NCI-H345 treated with DMSO at 0.1 percent for 48 hours (cell line): ENCODE measurements at regions not wholly inside any gene's neighbourhood (a gene's known extent, or its start where the extent isn't known, plus 50 kb on each side); places are given as distances from the start of the nearest gene placed in this dataset.
A peak's percentile ranks its signal among the peaks of the same experiment; 100 is the strongest.

Source experiments
- DNase-seq: peaks from one replicate; lab custom pipeline; 2025; ENCODE audit not compliant: unreplicated experiment; lab: John Stamatoyannopoulos, UW

DNA sequence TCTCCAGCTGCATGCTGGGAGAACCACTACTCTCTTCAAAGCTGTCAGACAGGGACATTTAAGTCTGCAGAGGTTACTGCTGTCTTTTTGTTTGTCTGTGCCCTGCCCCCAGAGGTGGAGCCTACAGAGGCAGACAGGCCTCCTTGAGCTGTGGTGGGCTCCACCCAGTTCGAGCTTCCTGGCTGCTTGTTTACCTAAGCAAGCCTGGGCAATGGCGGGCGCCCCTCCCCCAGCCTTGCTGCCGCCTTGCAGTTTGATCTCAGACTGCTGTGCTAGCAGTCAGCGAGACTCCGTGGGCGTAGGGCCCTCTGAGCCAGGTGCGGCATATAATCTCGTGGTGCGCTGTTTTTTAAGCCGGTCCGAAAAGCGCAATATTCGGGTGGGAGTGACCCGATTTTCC is 215.0 kb downstream of the STIM2 start:
- DNase-seq = peak; percentile 7

DNA sequence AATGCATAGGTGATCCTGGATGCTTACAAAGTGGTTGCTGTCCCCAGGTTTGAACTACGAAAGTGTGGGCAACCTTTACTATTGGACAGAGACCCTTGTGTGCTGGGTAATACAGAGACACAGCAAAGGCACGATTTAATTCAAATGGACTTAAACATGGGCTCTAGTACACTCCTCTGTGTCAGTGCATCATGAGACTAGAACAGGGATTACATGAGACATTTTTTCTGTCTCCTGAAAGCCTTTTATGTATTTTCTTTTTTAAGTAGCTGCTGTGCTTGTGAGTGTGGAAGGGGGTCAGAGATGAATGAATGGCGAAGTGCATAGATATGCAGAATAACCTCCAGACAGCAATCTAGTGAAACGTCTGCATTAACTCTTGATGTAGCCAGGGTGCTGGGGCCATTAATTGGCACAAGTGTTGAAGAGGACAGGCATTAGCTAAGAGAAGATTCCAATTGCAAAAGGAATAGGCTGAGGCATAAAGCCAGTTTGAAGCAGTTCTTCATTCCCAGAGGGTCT is 218.4 kb downstream of the STIM2 start:
- DNase-seq = no peak

DNA sequence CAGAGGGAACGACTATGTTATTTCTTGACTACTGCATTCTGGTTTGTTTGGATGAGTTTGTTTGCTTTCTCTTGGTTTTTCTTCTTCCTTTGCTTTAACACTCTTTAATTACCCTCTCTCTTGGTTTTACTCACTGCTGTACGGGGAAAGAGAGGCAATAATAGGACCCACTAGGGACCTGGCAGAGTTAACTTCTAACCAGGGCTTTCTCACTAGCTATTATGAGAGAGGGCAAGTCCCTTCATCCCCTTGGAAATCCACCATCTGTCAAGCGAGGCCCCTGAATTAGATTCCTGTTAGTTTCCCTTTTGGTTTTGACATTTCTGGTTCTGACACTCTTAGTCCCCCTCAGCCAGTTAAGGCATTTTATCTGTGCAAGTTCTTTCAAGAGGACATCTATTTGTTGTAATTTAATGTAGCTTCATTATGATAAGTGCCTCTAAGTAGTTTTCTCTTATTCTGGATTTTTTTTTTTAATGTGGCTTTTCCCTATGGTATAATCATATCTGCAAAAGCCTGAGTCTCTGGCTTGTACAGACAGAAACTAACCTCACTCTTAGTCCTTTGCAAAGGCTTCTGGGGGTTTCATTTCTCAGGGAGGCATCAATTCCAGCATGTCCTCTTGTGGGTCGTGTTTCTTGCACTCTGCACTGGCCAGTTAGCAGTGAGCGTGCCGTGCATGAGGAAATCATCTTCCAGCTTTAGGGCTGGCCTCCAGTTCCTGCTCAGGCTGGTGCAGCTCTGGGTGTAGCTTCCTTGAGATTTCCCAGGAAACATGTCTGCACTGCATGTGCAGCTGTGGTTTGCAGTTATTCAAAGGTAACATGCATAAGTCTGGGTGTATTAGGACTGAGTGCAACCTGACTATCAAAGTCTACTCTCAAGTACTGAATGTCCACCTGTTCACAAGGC is 221.3 kb downstream of the STIM2 start:
- DNase-seq = no peak

DNA sequence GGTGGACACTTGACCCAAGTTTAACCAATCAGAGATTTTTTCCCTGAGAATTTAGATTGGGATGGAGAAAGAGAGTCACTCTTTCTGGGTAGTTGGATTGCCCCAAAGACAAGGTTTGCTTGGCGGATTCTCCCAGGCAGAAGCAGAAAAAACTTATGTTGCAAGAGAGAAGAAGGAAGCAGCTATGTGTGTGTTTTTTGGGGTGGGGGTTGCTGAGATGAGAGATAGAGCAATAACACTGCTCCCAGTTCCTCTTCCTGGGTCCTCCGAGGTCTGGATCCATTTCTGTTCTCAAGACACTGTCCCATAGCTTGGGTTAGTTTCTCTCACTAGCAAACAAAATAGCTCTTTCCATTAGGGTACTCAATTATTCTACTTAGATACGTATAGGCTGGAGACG is 222.1 kb downstream of the STIM2 start:
- no peak for DNase-seq

DNA sequence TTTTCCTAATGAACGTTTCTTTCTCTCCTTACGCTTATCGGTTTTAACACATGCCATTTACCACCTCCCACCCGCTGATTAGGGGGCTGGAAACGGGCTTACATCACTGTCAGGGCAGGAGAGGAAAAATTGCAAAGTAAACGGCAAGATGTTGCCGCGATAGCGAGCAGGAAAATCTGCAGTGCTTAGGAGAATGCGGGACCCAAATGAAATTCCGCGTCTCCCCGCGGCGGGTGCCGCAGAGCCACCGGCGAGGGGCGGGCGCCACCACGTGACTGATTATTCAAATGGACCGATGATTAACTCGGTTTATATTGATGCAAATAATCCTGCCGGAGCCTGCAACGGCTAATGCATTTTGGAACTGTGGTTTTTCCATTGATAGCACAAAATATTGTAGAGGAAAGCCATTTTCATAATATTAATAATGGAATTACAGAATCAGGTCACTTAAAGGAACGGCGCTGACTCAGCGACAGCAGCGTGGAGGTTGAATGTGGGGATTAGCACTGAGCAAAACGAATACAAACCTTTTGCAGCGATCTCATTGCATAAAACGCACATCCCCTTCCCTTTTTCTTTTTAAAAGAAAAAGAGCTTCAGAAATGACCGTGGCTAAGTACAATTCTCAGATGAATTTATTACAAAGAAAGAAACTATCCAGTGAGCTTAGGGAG is 224.2 kb downstream of the STIM2 start:
- peak; percentile 7 for DNase-seq

DNA sequence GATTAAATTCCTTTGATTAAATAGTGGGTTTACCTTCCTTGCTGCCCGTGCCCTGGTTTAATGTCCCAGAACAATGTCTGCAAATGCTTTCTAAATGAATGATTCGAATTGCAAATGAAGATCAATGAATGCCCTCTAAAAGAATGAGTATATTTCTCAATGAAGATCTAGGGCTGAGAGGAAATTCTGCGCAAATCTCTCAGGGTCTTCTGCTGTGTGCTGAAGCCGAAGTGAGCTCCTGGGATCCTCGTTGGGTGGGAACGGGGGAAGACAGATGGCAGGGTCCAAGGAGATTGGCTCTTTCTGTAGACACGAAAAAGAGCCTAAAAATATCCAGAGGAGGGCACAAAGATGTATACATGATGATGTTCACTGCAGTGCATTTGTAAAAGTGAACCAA is 224.8 kb downstream of the STIM2 start:
- DNase-seq = no peak

DNA sequence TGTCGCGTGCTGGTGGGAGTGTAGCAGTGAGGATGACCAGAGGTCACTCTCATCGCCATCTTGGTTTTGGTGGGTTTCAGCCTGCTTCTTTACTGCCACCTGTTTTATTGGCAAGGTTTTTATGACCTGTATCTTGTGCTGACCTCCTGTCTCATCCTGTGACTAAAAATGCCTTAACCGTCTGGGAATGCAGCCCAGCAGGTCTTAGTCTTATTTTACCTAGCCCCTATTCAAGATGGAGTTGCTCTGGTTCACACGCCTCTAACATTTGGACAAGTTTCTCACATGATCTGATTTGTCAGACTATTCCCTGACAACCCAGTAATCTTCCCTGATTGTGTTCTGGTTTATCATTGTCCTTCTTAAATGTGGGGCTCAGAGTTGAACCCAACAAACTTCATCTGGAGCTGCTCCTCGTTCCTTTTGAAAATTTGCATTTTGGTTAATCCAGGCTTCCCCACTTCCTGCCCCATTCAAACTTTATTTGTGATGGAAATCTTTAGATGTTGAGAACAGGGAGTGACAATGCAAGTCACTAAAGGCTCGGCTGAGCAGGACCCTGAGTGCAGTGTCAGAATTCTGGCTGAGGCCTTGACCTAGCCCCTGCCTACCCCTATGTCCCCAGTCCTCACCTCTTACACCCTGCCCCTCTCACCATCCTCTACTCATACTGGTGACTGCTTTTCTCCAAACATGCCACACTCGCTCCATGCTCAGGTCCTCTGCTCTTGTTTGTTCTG is 226.8 kb downstream of the STIM2 start:
- no peak for DNase-seq

DNA sequence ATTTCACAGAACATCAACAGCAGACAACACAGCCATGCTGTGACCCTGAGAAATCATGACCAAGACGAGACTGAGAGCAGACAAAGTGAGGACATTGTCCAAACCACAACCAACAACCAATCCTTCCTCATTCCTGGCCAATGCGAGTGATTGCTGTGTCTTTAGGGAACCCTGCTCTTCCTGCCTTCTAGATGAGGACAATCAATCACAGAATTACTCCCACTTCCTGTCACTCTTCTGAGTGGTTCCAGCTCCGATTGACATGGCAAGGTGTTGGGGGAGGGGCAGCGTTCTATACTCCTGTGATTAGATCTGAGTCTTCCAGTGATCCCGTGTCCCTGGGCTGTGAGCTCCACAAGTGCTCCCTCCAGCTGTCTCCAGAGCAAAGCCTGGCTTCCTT is 227.8 kb downstream of the STIM2 start:
- no peak for DNase-seq

DNA sequence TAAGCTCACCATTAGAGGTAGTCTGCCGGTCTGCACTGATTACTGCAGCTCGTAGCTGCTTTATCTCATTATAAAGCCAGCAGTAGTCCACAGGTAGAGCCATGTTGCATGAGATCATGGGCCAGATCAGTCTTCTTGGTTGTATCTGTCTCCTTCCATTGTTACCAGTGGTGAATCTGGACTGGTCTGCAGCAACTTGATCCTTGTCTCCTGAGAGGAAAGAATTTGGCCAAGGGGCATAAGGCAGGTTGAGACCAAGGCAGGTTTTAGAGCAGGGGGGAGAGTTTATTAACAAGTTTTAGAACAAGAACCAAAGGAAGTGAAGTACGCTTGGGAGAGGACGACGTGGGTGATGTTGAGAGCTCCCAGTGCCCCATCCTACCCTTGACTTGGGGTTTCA is 228.5 kb downstream of the STIM2 start:
- DNase-seq = no peak

DNA sequence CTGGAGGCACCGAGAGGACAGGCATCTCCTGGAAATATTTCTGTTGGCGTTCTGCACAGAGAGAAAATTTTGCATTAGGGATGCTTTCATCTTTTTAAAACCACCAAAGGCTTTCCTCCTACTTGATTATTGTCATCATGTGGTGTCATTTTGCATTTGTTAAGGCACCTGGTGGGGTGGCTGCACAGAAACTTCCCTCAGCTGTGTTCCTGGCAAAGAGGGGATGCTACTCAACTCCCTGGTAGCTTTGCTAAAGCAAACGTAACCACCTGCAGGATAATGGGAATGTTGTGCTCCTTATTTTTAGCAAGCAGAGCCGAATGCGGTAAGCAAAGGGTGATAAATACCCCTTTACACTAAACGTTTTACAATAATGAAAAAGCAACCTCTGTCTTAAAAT is 229.8 kb downstream of the STIM2 start:
- DNase-seq = peak; percentile 17

DNA sequence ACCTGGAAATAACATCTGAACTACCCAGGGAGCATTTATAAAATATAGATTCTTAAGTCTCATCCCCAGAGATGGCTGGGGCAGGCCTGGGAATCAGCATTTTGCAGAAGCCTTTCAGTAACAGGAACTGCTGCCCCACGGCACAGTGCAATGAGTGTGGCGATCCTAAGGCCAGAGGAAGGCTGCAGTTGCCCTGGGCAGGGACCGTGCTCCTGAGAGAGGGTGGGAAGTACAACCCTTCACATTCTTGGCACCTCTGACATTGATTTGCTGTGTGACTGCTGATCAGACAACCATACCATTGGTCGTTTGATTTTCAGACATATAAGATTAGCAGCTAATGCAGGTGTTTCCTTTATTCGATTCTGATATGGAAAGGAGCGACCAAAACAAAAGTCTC is 233.6 kb downstream of the STIM2 start:
- no peak for DNase-seq

DNA sequence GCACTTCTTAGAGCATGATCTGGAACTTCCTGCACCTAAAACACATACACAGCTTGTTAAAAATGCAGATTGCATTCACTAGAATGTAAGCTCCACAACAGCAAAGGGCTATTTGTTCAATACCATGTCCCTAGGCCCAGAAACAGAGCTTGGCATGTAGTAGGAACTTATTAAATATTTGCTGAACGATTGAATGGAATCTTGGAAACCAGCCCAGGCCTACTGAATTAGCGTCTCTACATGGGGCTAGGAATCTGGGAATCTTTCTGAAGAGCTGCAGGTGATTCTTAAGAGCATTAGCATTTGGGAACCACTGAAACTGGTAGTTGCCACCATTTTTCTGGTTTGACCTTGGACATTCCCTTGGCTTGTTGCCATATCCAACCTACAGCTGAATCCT is 234.1 kb downstream of the STIM2 start:
- DNase-seq = peak; percentile 5

DNA sequence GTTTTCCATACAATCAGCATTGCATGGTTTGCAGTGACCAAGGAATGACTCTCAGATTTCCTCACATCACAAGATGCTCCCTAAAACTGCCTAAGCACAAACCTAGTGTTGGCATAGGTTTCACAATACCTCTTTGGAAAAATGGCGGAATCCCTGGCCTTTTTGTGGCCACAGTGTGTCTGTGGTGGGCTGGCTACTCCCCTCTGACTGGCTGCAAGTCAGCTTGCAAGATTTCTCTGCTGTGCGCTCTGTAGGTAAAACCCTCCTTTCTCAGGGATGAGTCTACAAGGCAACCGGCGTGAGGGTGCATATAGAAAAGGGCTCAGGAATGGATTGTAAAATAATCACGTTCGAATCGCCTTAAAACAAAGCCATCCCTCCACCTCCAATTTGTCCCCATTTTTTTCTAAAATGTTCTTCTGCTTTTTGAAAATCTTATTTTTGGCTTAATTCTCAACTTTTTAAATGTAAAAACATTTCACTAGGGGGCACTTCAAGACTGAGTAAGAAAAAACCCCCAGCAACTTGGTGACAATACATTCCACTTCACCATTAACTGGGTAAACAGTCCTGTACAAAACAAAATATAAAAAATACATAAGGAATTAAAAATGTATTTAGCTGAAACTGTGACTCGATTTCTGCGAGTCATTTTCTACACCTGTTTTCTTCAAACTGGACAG is 235.6 kb downstream of the STIM2 start:
- no peak for DNase-seq

DNA sequence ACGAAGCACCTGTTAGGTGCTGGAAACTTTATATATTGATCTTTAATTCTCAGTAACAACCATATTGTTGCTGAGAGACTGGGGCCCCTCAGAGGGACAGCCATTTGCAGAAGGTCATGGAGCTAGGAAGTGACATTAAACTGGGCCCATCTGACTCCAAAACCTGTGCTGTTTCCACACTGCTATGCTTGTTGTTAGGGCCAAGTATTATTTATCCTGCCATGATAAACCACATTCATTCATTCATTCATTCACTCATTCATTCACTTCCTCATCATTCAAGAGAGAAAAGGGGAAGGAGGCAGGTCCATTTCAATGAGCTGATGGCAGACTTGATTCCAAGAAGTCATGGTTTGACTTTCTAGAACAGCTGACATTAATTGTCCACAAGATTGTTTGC is 237.4 kb downstream of the STIM2 start:
- DNase-seq = no peak

DNA sequence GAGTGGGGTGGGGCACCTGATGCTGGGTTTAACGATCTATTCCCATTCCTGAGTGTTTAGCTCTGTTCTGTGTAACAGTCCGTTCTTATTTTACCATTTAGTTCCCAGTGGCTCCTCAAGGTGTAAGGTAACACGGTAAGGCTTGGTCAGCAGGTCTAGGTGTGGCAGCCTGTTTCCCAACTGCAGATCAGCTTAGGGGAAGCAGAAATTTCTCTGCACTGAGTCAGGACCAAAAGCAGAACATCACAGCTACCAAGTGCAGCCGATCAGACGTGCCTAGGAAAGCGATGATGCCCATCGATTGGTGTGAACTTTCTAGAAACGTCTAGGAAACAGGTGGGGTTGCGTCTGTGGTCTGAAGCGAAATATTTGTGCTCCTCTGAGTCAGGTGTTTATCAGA is 240.1 kb downstream of the STIM2 start:
- DNase-seq = no peak

DNA sequence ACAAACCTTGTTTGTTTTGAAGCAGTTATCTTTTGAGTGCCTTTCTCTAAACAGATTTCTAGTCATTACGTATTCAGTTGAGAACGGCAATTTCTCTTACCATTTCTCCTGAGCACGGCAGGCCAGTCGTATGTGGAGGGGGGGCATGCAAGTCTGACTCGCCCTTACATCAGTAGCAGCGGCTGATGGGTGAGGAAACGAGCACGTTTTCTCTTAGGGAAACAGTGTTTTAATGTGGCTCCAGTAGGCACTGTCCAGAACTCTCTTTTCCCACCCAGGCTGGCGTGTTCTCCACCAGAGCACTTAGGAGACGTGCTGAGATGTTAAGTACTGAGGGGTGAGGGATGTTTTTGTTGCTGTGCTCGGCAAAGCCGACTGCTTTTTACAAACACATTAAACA is 240.5 kb downstream of the STIM2 start:
- no peak for DNase-seq

DNA sequence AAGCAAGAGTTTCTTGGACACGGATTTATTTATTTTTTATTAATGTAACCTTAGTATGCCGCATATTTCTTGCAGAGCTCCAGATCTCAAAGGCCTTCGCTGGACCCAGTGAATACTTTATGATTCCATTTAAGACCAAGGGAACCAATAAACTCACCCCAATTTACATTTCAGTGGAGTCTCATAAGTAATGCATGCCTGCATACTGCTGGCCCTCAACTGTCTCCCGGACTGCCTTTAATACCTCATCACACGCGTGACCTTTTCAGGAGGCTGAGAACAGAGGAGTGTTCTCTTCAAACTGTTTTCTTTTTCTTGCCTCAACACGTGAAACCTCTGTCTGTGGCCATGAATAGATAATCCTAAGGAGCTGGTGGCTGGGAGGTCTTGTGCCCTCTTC is 240.9 kb downstream of the STIM2 start:
- no peak for DNase-seq

DNA sequence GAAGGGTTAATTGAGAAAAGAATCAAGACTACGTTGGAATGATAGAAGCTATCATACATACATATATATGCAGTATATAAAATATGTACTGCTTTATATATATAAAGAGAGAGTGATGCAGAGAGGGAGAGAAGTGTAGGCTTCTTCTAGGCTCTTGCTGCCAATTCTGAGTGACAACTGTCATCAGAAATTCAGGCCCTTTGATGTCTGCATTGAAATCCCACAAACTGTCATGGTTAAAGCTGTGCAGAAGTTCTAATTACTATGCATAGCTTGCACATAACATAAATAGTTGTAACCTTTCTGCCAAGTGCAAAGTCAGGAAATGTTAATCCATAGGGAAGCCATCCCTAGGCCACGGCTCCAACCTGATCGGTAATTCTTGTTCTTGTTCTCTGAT is 251.0 kb downstream of the STIM2 start:
- no peak for DNase-seq

DNA sequence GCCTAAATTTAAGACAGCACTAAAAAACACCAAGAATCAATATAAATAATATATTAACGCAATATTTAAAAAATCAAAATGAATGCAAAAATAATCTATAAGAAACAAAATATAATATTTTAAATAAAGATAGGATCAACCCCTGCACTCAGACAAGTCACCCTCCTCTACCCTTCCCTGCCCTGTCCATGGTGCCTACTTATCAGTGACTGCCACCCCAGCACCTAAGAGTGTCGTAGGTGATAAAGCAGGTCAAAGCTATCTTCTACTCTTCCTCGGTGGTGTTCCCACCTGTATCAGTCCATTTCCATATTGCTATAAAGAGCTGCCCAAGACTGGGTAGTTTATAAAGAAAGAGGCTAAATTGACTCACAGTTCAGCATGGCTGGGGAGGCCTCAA is 251.9 kb downstream of the STIM2 start:
- no peak for DNase-seq

DNA sequence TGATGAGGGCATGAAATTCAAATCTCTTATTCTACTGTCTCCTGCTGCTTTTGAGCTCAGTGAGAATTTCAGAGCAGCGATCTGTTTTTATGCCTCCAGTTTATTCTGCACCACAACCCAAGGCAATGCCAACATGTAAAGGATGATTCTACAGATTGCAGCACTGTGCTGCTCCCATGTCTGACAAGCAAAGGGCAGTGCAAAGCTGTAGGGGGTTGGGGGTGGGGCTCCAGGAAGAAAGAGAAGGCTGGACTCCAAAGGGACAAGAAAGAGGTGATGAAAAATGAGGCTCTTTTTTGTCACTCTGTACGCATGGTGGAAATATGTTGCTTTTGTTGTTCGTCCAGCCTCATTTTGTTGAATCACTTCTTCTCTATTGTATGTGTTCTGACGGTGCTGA is 254.6 kb downstream of the STIM2 start:
- DNase-seq = no peak

DNA sequence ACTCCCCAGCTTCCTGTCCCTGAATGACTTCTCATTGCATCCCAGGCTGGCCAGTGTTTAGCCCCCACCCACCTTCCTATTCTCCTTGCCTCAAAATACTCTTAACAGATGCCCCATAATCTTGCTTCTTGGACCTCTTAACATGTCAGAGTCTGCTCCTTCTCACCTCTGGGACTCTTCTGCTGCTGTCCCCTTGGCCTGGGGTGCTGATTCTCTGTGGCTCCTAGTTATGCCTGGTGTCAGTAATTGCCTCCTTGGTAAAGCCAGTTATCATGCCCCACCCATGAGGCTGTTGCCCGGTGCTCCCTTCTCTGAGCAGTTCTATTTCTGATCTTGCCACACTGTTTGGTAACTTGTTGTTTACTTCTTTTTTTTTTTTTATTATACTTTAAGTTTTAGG is 256.8 kb downstream of the STIM2 start:
- no peak for DNase-seq
